ENCODE measurements at regions not wholly inside any gene's neighbourhood (a gene's known extent, or its start where the extent isn't known, plus 50 kb on each side); places are given as distances from the start of the nearest gene placed in this dataset.

GRCh38 chr6:227074-227782, 65.1 kb upstream of the DUSP22 start:
- Histone ChIP-seq H3K9me3 (no peaks in the 10 kb centered on the region), H3K27me3 (replicated peaks in 1 of 7) (no peaks in the 10 kb centered on the region), H3K4me1 (peaks cover 6 to 31% (median 14%) of the 10 kb centered on the region in 6 donors), H3K4me3 (no peak overlapping the region), H3K36me3 (no peaks in the 10 kb centered on the region), H3K27ac (no peak overlapping the region)
- no peak for DNase-seq
- TF ChIP-seq POLR2AphosphoS5 (IDR thresholded peaks at IDR 0.05) (peak in 2 of 3 donors; percentile 16 to 29), POLR2A (IDR thresholded peaks at IDR 0.05) (no peak), CTCF (IDR thresholded peaks at IDR 0.05 in 8 of 11, conservative IDR thresholded peaks at IDR 0.05 in 3 of 11) (peak in 5 of 11 experiments; percentile 13 to 37 (median 22))
- intact Hi-C loops (cut with DNase I; ENCODE audit: low total_unique reads): no loop called here
- WGBS, 5 donors: 76 to 88% (median 82%) methylated on average over 17 of the region's 17 CpGs

- H3K4me1 ChIP-seq: peaks cover 6 to 28% (median 14%) of the 10 kb centered on the region in 6 donors
- H3K36me3 ChIP-seq: no peaks in the 10 kb centered on the region
- H3K9me3 ChIP-seq: no peaks in the 10 kb centered on the region
- intact Hi-C loops (cut with DNase I; ENCODE audit: low total_unique reads): no loop called here
- no peak overlapping the region for H3K27ac ChIP-seq
- 68 to 87% (median 81%) methylated on average over 9 of the region's 9 CpGs for WGBS, 5 donors
- no peak overlapping the region for H3K4me3 ChIP-seq
- DNase-seq: no peak
- no peaks in the 10 kb centered on the region for H3K27me3 ChIP-seq (replicated peaks in 1 of 7)
- no peak for TF ChIP-seq CTCF (IDR thresholded peaks at IDR 0.05 in 8 of 11, conservative IDR thresholded peaks at IDR 0.05 in 3 of 11)
- no peak for TF ChIP-seq POLR2AphosphoS5 (IDR thresholded peaks at IDR 0.05)
These were observed 64.4 kb upstream of the DUSP22 start for GRCh38 chr6:227812-228338.

DNA sequence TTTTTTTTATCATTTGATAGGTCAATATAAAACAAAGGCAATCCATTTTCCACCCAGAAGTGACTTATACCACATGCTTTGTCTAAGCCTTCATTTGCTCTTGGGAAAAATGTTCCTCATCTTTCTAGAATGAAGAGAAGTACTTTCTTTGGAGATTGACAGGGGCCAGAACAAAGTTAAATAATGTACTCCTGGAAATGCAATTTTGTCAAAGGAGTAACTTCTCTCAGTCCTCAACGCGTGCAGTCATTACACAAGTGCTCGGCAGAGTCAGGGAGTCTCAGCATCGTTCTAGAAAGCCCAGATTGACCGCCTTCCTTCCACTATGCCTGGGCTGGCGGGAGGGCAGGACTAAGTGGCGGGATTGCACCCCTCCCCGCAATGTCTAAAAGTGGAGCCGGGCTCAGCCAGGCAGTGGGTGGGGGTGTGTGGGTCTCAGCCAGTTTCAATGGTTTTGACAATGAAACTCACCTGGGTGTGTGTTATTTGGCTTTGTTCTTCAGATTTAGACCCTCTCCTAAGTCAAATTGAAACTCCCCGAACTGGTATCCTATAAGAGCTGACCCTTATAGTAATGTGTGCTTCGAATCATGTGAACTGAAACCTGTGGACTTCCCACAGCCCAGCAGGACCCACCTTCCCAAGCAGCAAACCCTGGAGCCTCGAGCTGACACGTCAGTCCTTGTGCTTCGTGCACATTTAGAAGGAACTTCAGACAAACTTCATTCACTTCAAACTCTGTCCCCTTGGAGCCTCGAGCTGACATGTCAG, 63.2 kb upstream of the DUSP22 start:
- Histone ChIP-seq H3K9me3 (no peaks in the 10 kb centered on the region), H3K27me3 (replicated peaks in 1 of 7) (no peaks in the 10 kb centered on the region), H3K4me3 (no peak overlapping the region), H3K27ac (no peak overlapping the region), H3K4me1 (peaks cover 6 to 28% (median 14%) of the 10 kb centered on the region in 6 donors), H3K36me3 (no peaks in the 10 kb centered on the region)
- WGBS, 5 donors: 72 to 81% (median 79%) methylated on average over 13 to 15 of the region's 15 CpGs
- intact Hi-C loops (cut with DNase I; ENCODE audit: low total_unique reads): no loop called here
- DNase-seq: no peak
- TF ChIP-seq POLR2A (IDR thresholded peaks at IDR 0.05) (no peak), CTCF (IDR thresholded peaks at IDR 0.05 in 8 of 11, conservative IDR thresholded peaks at IDR 0.05 in 3 of 11) (no peak), POLR2AphosphoS5 (IDR thresholded peaks at IDR 0.05) (peak in 1 of 3 donors; percentile 18)

DNA sequence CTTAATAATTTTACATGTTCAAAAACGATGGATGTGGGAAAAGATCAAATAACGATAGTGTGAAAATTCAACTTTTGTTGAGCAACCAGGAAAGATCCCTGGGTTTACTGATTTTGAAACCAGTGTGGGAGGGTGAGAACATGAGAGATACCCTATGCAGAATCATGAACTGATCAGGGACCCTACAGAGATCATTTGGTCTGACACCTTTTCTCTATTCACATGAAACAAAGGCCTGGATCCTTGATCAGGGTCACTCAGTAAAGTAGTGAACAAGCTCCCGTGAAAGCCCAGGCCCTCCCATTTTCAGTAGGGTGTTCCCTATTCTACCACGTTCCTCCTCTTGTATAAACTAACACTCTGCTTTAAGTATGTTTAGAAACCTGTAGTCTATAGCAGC, 60.5 kb upstream of the DUSP22 start:
- Histone ChIP-seq H3K27ac (no peak overlapping the region), H3K27me3 (replicated peaks in 1 of 7) (no peaks in the 10 kb centered on the region), H3K9me3 (no peaks in the 10 kb centered on the region), H3K36me3 (no peaks in the 10 kb centered on the region), H3K4me1 (peaks cover 2 to 36% (median 19%) of the 10 kb centered on the region in 6 donors), H3K4me3 (no peak overlapping the region)
- WGBS, 5 donors: 61 to 77% (median 68%) methylated on average over 4 of the region's 4 CpGs
- intact Hi-C loops (cut with DNase I; ENCODE audit: low total_unique reads): no loop called here
- TF ChIP-seq POLR2AphosphoS5 (IDR thresholded peaks at IDR 0.05) (no peak), POLR2A (IDR thresholded peaks at IDR 0.05) (no peak), CTCF (IDR thresholded peaks at IDR 0.05 in 8 of 11, conservative IDR thresholded peaks at IDR 0.05 in 3 of 11) (no peak)
- no peak for DNase-seq
